ENCODE measurements at regions not wholly inside any gene's neighbourhood (a gene's known extent, or its start where the extent isn't known, plus 50 kb on each side); places are given as distances from the start of the nearest gene placed in this dataset.
"Not testable (repeated sequence)": the region's sequence is repeated elsewhere in the genome, so short reads cannot be mapped to it uniquely, and the experiment has no call there.

DNA sequence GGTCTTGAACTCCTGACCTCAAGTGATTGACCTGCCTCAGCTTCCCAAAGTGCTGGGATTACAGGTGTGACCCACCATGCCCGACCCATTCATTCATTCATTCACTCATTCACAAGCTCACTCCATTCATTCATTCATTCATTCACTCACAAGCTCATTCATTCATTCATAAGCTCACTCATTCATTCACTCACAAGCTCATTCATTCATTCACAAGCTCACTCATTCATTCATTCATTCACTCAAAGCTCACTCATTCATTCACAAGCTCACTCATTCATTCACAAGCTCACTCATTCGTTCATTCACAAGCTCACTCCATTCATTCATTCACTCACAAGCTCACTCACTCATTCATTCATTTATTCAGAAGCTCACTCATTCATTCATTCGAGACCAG lies 198.6 kb downstream of the SHOX start:
- no peak overlapping the region for H3K4me3 ChIP-seq (ENCODE audit: low read depth, low read length)
- TF ChIP-seq, protein P1, sequence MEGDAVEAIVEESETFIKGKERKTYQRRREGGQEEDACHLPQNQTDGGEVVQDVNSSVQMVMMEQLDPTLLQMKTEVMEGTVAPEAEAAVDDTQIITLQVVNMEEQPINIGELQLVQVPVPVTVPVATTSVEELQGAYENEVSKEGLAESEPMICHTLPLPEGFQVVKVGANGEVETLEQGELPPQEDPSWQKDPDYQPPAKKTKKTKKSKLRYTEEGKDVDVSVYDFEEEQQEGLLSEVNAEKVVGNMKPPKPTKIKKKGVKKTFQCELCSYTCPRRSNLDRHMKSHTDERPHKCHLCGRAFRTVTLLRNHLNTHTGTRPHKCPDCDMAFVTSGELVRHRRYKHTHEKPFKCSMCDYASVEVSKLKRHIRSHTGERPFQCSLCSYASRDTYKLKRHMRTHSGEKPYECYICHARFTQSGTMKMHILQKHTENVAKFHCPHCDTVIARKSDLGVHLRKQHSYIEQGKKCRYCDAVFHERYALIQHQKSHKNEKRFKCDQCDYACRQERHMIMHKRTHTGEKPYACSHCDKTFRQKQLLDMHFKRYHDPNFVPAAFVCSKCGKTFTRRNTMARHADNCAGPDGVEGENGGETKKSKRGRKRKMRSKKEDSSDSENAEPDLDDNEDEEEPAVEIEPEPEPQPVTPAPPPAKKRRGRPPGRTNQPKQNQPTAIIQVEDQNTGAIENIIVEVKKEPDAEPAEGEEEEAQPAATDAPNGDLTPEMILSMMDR (conservative IDR thresholded peaks at IDR 0.05; ENCODE audit: low read depth, low read length): no peak
- DNase-seq (ENCODE audit: low read depth): no peak

DNA sequence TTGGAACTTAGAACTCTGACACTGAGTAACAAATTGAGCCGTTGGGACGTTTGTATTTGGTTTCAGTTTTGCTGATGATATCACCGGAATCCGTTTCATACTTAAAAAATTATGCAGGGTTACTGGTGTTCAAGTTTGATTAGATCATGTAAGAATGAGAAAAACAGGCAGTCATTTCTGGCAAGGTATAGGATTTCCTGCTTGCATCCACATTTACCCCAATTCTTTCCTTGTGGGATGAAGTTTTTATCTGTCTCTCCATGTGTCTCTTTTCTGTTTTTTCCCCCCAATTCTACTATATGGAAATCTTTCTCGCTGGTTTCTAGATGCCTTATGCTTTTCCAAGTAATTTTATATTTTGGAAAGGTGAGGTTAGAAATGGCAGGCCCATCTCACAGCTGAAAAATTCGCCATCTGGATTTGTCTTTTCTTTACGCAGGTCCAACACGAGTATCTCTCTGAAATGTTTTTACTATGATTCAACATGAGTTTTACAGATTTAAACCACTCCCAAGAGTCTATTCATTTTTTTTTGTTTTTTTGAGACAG lies 197.9 kb downstream of the SHOX start:
- TF ChIP-seq, protein P1 (conservative IDR thresholded peaks at IDR 0.05; ENCODE audit: low read depth, low read length): no peak
- no peak overlapping the region for H3K4me3 ChIP-seq (ENCODE audit: low read depth, low read length)
- DNase-seq (ENCODE audit: low read depth): no peak

DNA sequence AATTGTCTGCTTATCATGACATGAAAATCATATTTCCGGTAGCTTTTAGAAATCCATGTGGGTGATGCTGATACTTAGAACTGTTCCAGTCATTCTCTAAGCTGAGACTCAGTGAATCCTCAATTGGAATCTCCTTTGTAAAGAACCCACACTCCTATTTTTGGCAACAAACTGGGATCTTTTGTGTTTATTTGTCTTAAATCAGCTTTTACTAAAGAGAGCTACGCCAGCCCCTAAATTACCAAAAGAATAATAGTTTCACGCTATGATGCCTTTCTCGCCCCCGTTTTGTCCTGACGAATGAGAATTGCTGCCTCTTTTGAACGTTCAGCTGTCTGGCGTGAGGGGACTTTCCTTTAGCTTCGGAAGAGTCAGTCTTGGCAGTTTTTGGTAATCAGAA lies 195.9 kb downstream of the SHOX start:
- DNase-seq (ENCODE audit: low read depth): no peak
- no peak overlapping the region for H3K4me3 ChIP-seq (ENCODE audit: low read depth, low read length)
- TF ChIP-seq, protein P1 (conservative IDR thresholded peaks at IDR 0.05; ENCODE audit: low read depth, low read length): no peak

DNA sequence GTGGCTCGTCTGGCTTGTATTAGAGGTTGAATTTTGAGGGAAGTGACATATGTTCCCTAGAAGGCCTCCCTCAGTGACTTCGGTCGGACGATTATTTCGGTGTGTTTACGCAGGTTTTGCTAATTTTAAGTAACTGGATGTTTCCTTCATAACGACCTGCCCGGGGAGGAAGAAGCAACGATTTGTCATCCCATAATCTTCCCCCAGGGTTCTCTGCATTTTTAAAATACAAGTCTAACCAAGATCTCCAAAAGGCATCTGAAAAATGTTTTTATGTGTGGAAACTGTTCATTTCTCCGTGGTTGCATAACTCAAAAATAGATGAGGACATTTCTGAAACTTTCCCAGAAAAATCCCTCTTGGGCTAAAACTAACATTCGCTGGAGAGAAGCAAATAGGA lies 195.4 kb downstream of the SHOX start:
- H3K4me3 ChIP-seq (ENCODE audit: low read depth, low read length): no peak overlapping the region
- TF ChIP-seq, protein P1 (conservative IDR thresholded peaks at IDR 0.05; ENCODE audit: low read depth, low read length): no peak
- no peak for DNase-seq (ENCODE audit: low read depth)

DNA sequence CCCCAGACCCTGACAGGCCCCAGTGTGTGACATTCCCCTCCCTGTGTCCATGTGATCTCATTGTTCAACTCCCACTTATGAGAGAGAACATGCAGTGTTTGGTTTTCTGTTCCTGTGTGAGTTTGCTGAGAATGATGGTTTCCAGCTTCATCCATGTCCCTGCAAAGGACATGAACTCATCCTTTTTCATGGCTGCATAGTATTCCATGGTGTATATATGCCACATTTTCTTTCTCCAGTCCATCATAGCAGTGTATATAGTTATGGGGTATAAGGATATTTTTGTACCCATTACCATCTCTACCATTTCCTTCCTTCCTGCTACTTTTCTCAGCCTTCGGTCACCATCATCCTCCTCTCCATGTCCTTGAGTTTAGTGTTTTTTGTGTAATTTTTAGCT lies 192.5 kb downstream of the SHOX start:
- DNase-seq (ENCODE audit: low read depth): not testable (repeated sequence)

DNA sequence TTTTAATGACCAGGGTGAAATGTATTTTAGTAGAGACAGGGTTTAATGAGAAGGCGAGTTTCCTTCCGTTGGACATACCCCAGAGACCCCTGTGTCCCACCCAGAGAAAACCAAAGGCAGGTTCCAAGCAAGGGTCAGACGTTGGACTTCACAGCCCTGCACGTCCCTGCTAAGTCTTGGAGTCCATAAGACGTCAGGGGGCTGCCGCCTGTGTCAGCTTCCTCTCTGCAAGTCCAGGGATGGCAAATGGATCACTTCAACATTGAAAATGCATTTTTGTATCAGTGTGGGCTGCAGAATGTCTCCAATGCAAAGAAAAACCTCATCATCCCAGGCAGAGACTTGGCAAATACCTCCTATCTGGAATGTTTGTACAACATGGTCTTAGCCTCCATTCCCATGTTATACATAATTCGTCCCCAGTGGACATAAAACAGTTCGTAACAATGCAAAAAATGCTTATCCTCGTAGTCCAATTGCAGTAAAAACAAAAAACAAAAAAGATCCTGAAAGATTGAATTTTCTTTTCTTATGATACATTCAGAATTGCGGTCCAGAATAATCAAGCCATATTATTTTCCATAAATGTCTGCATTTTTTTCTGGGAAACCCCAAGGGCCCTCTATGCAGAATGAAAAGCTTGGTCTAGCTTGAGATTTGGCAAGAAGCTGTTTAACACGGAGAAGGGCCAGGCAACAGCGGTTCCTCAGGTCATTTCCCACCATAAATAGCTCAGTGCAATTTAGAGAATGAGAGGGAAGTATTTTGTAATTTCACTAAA lies 190.9 kb downstream of the SHOX start:
- DNase-seq (ENCODE audit: low read depth): no peak
- TF ChIP-seq, protein P1 (conservative IDR thresholded peaks at IDR 0.05; ENCODE audit: low read depth, low read length): no peak
- H3K4me3 ChIP-seq (ENCODE audit: low read depth, low read length): no peak overlapping the region

More for the DNA sequence above, 192.5 kb downstream of the SHOX start:
- not testable (repeated sequence) for H3K4me3 ChIP-seq (ENCODE audit: low read depth, low read length)

DNA sequence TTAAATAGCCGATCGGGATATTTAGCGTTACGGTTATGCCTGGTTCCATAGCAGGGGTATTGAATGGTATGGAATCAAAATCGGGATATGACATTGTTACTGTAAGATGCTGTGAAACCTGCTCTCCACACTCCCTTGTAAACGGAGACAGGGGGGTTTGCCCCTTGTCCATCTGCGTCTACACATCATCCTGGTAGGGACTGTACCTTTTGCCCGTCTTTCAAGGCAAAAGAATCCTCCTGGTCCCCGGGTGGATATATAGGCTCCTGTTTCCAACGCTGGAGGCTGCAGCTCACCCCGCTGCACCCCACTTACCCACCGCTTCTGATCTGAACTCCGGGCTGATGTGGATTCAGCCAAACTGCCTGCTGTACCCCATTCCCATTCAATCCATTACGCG lies 189.1 kb downstream of the SHOX start:
- no peak overlapping the region for H3K4me3 ChIP-seq (ENCODE audit: low read depth, low read length)
- TF ChIP-seq, protein P1 (conservative IDR thresholded peaks at IDR 0.05; ENCODE audit: low read depth, low read length): no peak
- DNase-seq (ENCODE audit: low read depth): no peak
